ENCODE measurements at regions not wholly inside any gene's neighbourhood (a gene's known extent, or its start where the extent isn't known, plus 50 kb on each side); places are given as distances from the start of the nearest gene placed in this dataset.

GRCh38 chr1:219732814-219733491 is 120.0 kb upstream of the ZC3H11B start:
- Histone ChIP-seq H3K27me3 (ENCODE audit: insufficient read depth, low read length, poor library complexity, severe bottlenecking) (no peaks in the 10 kb centered on the region), H3K4me1 (ENCODE audit: insufficient read depth, low read length, poor library complexity, severe bottlenecking) (no peaks in the 10 kb centered on the region), H3F3A (ENCODE audit: low read depth) (no peaks in the 10 kb centered on the region), H2AFZ (ENCODE audit: low read length) (no peak overlapping the region), H3K9me3 (ENCODE audit: insufficient read depth, low read depth, low read length) (no peaks in the 10 kb centered on the region), H3K9me2 (replicated peaks; ENCODE audit: low read depth, low read length) (no peaks in the 10 kb centered on the region), H3K9ac (ENCODE audit: low read depth, low read length, poor library complexity, severe bottlenecking) (no peak overlapping the region), H3K79me2 (ENCODE audit: insufficient read depth, low read length) (no peaks in the 10 kb centered on the region), H3K36me3 (ENCODE audit: insufficient read depth, low read length) (no peaks in the 10 kb centered on the region), H3K4me2 (ENCODE audit: low read depth, low read length, poor library complexity, severe bottlenecking) (no peak overlapping the region), H4K20me1 (ENCODE audit: insufficient read depth, low read length, poor library complexity, severe bottlenecking) (no peaks in the 10 kb centered on the region), H3K4me3 (ENCODE audit: low read length, poor library complexity, severe bottlenecking) (no peak overlapping the region)
- TF ChIP-seq EZH2phosphoT487 (IDR thresholded peaks at IDR 0.05; ENCODE audit: borderline replicate concordance) (no peak), CTCF (conservative IDR thresholded peaks at IDR 0.05; ENCODE audit: low read length) (no peak)

DNA sequence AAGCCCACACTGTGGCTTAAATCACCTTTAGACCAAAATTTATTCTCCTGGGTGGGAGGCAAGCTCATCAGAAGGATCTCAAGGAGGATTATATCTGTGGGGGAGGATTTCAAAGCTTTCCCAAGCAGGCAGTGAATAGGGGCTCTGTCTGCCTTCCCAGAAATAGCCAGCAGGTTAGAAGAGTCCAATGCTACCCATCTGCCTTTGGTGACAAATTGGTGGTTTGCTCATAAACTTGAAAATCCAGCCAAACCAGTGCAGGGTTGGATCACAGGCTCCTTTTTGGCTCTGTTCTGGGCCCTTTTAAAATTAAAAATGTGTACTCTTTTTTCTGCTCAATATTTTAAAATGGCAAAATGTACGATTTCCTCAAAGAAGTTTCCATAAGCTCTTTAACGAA is 118.9 kb upstream of the ZC3H11B start:
- Histone ChIP-seq H3K4me2 (ENCODE audit: low read depth, low read length, poor library complexity, severe bottlenecking) (no peak overlapping the region), H2AFZ (ENCODE audit: low read length) (no peak overlapping the region), H3K4me1 (ENCODE audit: insufficient read depth, low read length, poor library complexity, severe bottlenecking) (no peaks in the 10 kb centered on the region), H3K4me3 (ENCODE audit: low read length, poor library complexity, severe bottlenecking) (no peak overlapping the region), H3K79me2 (ENCODE audit: insufficient read depth, low read length) (no peaks in the 10 kb centered on the region), H3K9me2 (replicated peaks; ENCODE audit: low read depth, low read length) (no peaks in the 10 kb centered on the region), H3K9me3 (ENCODE audit: insufficient read depth, low read depth, low read length) (no peaks in the 10 kb centered on the region), H3K36me3 (ENCODE audit: insufficient read depth, low read length) (no peaks in the 10 kb centered on the region), H3K27me3 (ENCODE audit: insufficient read depth, low read length, poor library complexity, severe bottlenecking) (no peaks in the 10 kb centered on the region), H3K9ac (ENCODE audit: low read depth, low read length, poor library complexity, severe bottlenecking) (no peak overlapping the region), H4K20me1 (ENCODE audit: insufficient read depth, low read length, poor library complexity, severe bottlenecking) (no peaks in the 10 kb centered on the region), H3F3A (ENCODE audit: low read depth) (no peaks in the 10 kb centered on the region)
- TF ChIP-seq CTCF (conservative IDR thresholded peaks at IDR 0.05; ENCODE audit: low read length) = no peak
- TF ChIP-seq EZH2phosphoT487 (IDR thresholded peaks at IDR 0.05; ENCODE audit: borderline replicate concordance) = no peak

DNA sequence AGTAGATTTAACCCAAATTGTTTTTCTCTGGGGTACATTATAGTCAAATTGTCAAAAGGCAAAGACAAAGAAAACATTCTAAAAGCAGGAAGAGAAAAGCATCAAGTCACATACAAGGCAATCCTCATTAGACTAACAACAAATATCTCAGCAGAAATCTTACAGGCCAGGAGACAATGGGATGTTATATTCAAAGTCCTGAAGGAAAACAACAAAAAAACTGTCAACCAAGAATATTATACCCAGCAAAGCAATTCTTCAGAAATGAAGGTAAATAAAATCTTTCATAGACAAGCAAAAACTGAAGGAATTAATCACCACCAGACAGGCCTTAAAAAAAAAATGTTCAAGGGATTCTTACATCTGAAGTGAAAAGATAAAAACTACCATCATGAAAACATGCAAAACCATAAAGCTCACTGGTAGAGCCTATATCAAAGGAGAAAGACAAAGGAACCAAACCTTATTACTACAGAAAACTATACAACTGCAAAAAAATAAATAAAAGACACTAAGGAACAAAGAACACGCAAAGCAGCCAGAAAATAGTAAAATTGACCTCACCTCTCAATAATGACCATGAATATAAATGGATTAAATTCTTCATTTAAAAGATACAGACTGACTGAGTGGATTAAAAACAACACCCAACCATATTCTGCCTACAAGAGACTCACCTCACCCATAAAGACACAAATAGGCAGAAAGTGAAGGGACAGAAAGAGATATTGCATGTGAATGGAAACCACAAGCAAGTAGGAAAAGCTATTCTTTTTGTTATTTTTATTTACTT is 113.8 kb upstream of the ZC3H11B start:
- Histone ChIP-seq H4K20me1 (ENCODE audit: insufficient read depth, low read length, poor library complexity, severe bottlenecking) (no peaks in the 10 kb centered on the region), H3K36me3 (ENCODE audit: insufficient read depth, low read length) (no peaks in the 10 kb centered on the region), H2AFZ (ENCODE audit: low read length) (no peak overlapping the region), H3K4me2 (ENCODE audit: low read depth, low read length, poor library complexity, severe bottlenecking) (no peak overlapping the region), H3K79me2 (ENCODE audit: insufficient read depth, low read length) (no peaks in the 10 kb centered on the region), H3K4me1 (ENCODE audit: insufficient read depth, low read length, poor library complexity, severe bottlenecking) (no peaks in the 10 kb centered on the region), H3K27me3 (ENCODE audit: insufficient read depth, low read length, poor library complexity, severe bottlenecking) (no peaks in the 10 kb centered on the region), H3K9me3 (ENCODE audit: insufficient read depth, low read depth, low read length) (peaks cover 5% of the 10 kb centered on the region), H3F3A (ENCODE audit: low read depth) (no peaks in the 10 kb centered on the region), H3K4me3 (ENCODE audit: low read length, poor library complexity, severe bottlenecking) (no peak overlapping the region), H3K9ac (ENCODE audit: low read depth, low read length, poor library complexity, severe bottlenecking) (no peak overlapping the region), H3K9me2 (replicated peaks; ENCODE audit: low read depth, low read length) (no peaks in the 10 kb centered on the region)
- no peak for TF ChIP-seq CTCF (conservative IDR thresholded peaks at IDR 0.05; ENCODE audit: low read length)
- no peak for TF ChIP-seq EZH2phosphoT487 (IDR thresholded peaks at IDR 0.05; ENCODE audit: borderline replicate concordance)
